Neuronal stem cell (in vitro differentiated cells): ENCODE measurements at regions not wholly inside any gene's neighbourhood (a gene's known extent, or its start where the extent isn't known, plus 50 kb on each side); places are given as distances from the start of the nearest gene placed in this dataset.
"Not testable (repeated sequence)": the region's sequence is repeated elsewhere in the genome, so short reads cannot be mapped to it uniquely, and the experiment has no call there.

ENCODE experiments used
- DNase-seq: peaks from one replicate; pipeline ENCODE4 v3.0.0-alpha.2; 2013; ENCODE audit warnings: low spot score
- H2AFZ ChIP-seq: one replicate; pipeline ENCODE4 v1.6.1; 2013; ENCODE audit warnings: mild to moderate bottlenecking, low read length, inconsistent platforms
- H2AK5ac ChIP-seq: 2 replicates; pipeline ENCODE4 v1.6.1; 2013; ENCODE audit warnings: low read depth, mild to moderate bottlenecking, inconsistent platforms, low read length, moderate library complexity, mixed read lengths
- H2BK120ac ChIP-seq: 2 replicates; pipeline ENCODE4 v1.6.1; 2013; ENCODE audit warnings: low read depth, mild to moderate bottlenecking, inconsistent platforms, low read length, moderate library complexity, mixed read lengths
- H2BK12ac ChIP-seq: one replicate; pipeline ENCODE4 v1.6.1; 2013; ENCODE audit warnings: low read length, inconsistent platforms
- H2BK15ac ChIP-seq: 2 replicates; pipeline ENCODE4 v1.6.1; 2013; ENCODE audit warnings: mild to moderate bottlenecking, low read length, inconsistent platforms, mixed read lengths
- H2BK5ac ChIP-seq: one replicate; pipeline ENCODE4 v1.6.1; 2013; ENCODE audit warnings: inconsistent platforms, mild to moderate bottlenecking, low read length, moderate library complexity
- H3K14ac ChIP-seq: one replicate; pipeline ENCODE4 v1.6.1; 2013; ENCODE audit warnings: low read length, inconsistent platforms
- H3K18ac ChIP-seq: 2 replicates; pipeline ENCODE4 v1.6.1; 2013; ENCODE audit warnings: low read length, inconsistent platforms
- H3K23ac ChIP-seq: 2 replicates; pipeline ENCODE4 v1.6.1; 2013; ENCODE audit warnings: low read depth, mild to moderate bottlenecking, mixed read lengths, low read length, inconsistent platforms; ENCODE audit not compliant: poor library complexity
- H3K27ac ChIP-seq: replicated peaks from 3 replicates; pipeline ENCODE4 v1.5.1; 2013; ENCODE audit warnings: low read length, inconsistent platforms
- H3K27me3 ChIP-seq, 3 experiments: 2 replicates each; pipeline ENCODE4 v1.6.1; 2013; ENCODE audit warnings: low read length in 3 of 3, mild to moderate bottlenecking in 2 of 3, inconsistent platforms in 1 of 3, low read depth in 1 of 3, mixed read lengths in 1 of 3, moderate library complexity in 1 of 3; ENCODE audit not compliant: control insufficient read depth in 3 of 3, insufficient read depth in 3 of 3
- H3K36me3 ChIP-seq, 2 donors: replicated peaks in 1 of 2; 2 replicates each; pipeline ENCODE4 v1.6.1; 2013; ENCODE audit warnings: low read length in 2 of 2; ENCODE audit not compliant: control insufficient read depth in 2 of 2, insufficient read depth in 2 of 2
- H3K4ac ChIP-seq: 2 replicates; pipeline ENCODE4 v1.6.1; 2013; ENCODE audit warnings: inconsistent platforms, mild to moderate bottlenecking, low read length, moderate library complexity
- H3K4me1 ChIP-seq, 2 donors: 1 replicate in 1 of 2; 2 replicates in 1 of 2; pipeline ENCODE4 v1.6.1; 2013; ENCODE audit warnings: low read length in 2 of 2, low read depth in 1 of 2; ENCODE audit not compliant: control insufficient read depth in 2 of 2, insufficient read depth in 1 of 2
- H3K4me2 ChIP-seq: one replicate; pipeline ENCODE4 v1.6.1; 2013; ENCODE audit warnings: mild to moderate bottlenecking, low read length, inconsistent platforms; ENCODE audit not compliant: insufficient read depth, poor library complexity, severe bottlenecking
- H3K4me3 ChIP-seq, 2 donors: 2 replicates each; pipeline ENCODE4 v1.5.1; 2013; ENCODE audit warnings: low read length in 2 of 2, mild to moderate bottlenecking in 2 of 2, inconsistent platforms in 1 of 2, moderate library complexity in 1 of 2
- H3K79me1 ChIP-seq: one replicate; pipeline ENCODE4 v1.6.1; 2013; ENCODE audit warnings: low read depth, mild to moderate bottlenecking, inconsistent platforms, low read length, moderate library complexity
- H3K9ac ChIP-seq: one replicate; pipeline ENCODE4 v1.6.1; 2013; ENCODE audit warnings: mild to moderate bottlenecking, low read depth, low read length, inconsistent platforms; ENCODE audit not compliant: poor library complexity
- H3K9me3 ChIP-seq, 2 donors: replicated peaks in 1 of 2; 2 replicates each; pipeline versions ENCODE3 to v1.6.1; 2013; ENCODE audit warnings: low read length in 2 of 2, mild to moderate bottlenecking in 2 of 2, inconsistent platforms in 1 of 2, low read depth in 1 of 2, mixed read lengths in 1 of 2, moderate library complexity in 1 of 2; ENCODE audit not compliant: control insufficient read depth in 2 of 2, insufficient read depth in 1 of 2
- H4K8ac ChIP-seq: one replicate; pipeline ENCODE4 v1.6.1; 2013; ENCODE audit warnings: low read depth, mild to moderate bottlenecking, inconsistent platforms, low read length, moderate library complexity
- H4K91ac ChIP-seq: one replicate; pipeline ENCODE4 v1.6.1; 2013; ENCODE audit warnings: low read length, low read depth, mild to moderate bottlenecking, inconsistent platforms; ENCODE audit not compliant: poor library complexity
- WGBS, 2 donors: extraction: QIAGEN DNeasy Blood & Tissue Kit; methylation state at CpG; one replicate each; pipeline ENCODE4 v1.1.7; 2013; ENCODE audit warnings: missing lambda C conversion rate in 2 of 2, mixed read lengths in 1 of 2; ENCODE audit not compliant: insufficient read length in 2 of 2, insufficient replicate concordance in 1 of 2; ENCODE audit errors: extremely low coverage in 2 of 2; 5-methylcytosine and 5-hydroxymethylcytosine counted together

GRCh38 chr21:27860314-27860955 lies 893.5 kb upstream of the ADAMTS5 start:
- H3K9me3 ChIP-seq, H2BK5ac ChIP-seq, H3K27me3 ChIP-seq, DNase-seq, H3K4me3 ChIP-seq, H3K18ac ChIP-seq, H2AK5ac ChIP-seq, H3K4me1 ChIP-seq, H3K79me1 ChIP-seq, H2AFZ ChIP-seq, H3K4ac ChIP-seq, H3K23ac ChIP-seq, H3K14ac ChIP-seq, H4K91ac ChIP-seq, H3K9ac ChIP-seq, H3K4me2 ChIP-seq, H2BK15ac ChIP-seq, H2BK12ac ChIP-seq, H4K8ac ChIP-seq, H3K36me3 ChIP-seq, H2BK120ac ChIP-seq, H3K27ac ChIP-seq: not testable (repeated sequence)
- WGBS, 2 donors, result no CpG with 5 or more reads among the region's 3 CpGs

- H3K9ac ChIP-seq, H3K23ac ChIP-seq, DNase-seq, H3K27ac ChIP-seq, H2BK120ac ChIP-seq, H3K18ac ChIP-seq, H3K79me1 ChIP-seq, H4K91ac ChIP-seq, H3K4me1 ChIP-seq, H3K4ac ChIP-seq, H3K9me3 ChIP-seq, H3K36me3 ChIP-seq, H2AK5ac ChIP-seq, H4K8ac ChIP-seq, H2BK5ac ChIP-seq, H3K4me3 ChIP-seq, H3K27me3 ChIP-seq, H3K4me2 ChIP-seq, H2AFZ ChIP-seq, H2BK12ac ChIP-seq, H2BK15ac ChIP-seq, H3K14ac ChIP-seq: not testable (repeated sequence)
- WGBS, 2 donors, result no CpG with 5 or more reads among the region's 5 CpGs
Measured at GRCh38 chr21:27858053-27858825, 891.4 kb upstream of the ADAMTS5 start.

GRCh38 chr21:27856988-27857387 lies 890.1 kb upstream of the ADAMTS5 start:
- H2BK5ac ChIP-seq, H3K4me1 ChIP-seq, H3K9ac ChIP-seq, H3K18ac ChIP-seq, H3K4me2 ChIP-seq, H3K79me1 ChIP-seq, H3K4ac ChIP-seq, H3K23ac ChIP-seq, H4K8ac ChIP-seq, H2BK120ac ChIP-seq, H3K27me3 ChIP-seq, H3K4me3 ChIP-seq, H3K27ac ChIP-seq, H3K14ac ChIP-seq, H2BK15ac ChIP-seq, H2BK12ac ChIP-seq, H3K36me3 ChIP-seq, DNase-seq, H4K91ac ChIP-seq, H3K9me3 ChIP-seq, H2AK5ac ChIP-seq, H2AFZ ChIP-seq: not testable (repeated sequence)
- no CpG with 5 or more reads among the region's 3 CpGs for WGBS, 2 donors

- Histone ChIP-seq H2AK5ac (no peak overlapping the region), H4K8ac (no peak overlapping the region), H3K9me3 (no peaks in the 10 kb centered on the region), H3K14ac (no peak overlapping the region), H3K9ac (no peak overlapping the region), H2AFZ (no peak overlapping the region), H3K4me1 (no peaks in the 10 kb centered on the region), H3K79me1 (no peaks in the 10 kb centered on the region), H2BK15ac (no peak overlapping the region), H3K4me2 (no peak overlapping the region), H2BK12ac (no peak overlapping the region), H3K27ac (no peak overlapping the region), H3K27me3 (no peaks in the 10 kb centered on the region), H2BK5ac (no peak overlapping the region), H3K4ac (no peak overlapping the region), H3K4me3 (no peak overlapping the region), H3K36me3 (no peaks in the 10 kb centered on the region), H4K91ac (no peak overlapping the region), H3K23ac (no peak overlapping the region), H2BK120ac (no peak overlapping the region), H3K18ac (no peak overlapping the region)
- WGBS, 2 donors, result no CpG with 5 or more reads among the region's 3 CpGs
- DNase-seq, result no peak
Measured at GRCh38 chr21:27841084-27841672, 874.3 kb upstream of the ADAMTS5 start.
